HG03108 (cell line): ENCODE measurements at regions not wholly inside any gene's neighbourhood (a gene's known extent, or its start where the extent isn't known, plus 50 kb on each side); places are given as distances from the start of the nearest gene placed in this dataset.
"Not testable (repeated sequence)": the region's sequence is repeated elsewhere in the genome, so short reads cannot be mapped to it uniquely, and the experiment has no call there.

ENCODE experiments used
- ATAC-seq: cut with Tn5 transposase; IDR thresholded peaks from one replicate; pipeline ENCODE4 v1.9.1; 2021; ENCODE audit warnings: moderate library complexity; ENCODE audit not compliant: unreplicated experiment

- ATAC-seq: no peak
These were observed 369.1 kb downstream of the C16orf95 start for GRCh38 chr16:86948046-86948445.

GRCh38 chr16:86949116-86949515 lies 368.1 kb downstream of the C16orf95 start:
- ATAC-seq: no peak

GRCh38 chr16:86949630-86950029 lies 367.6 kb downstream of the C16orf95 start:
- ATAC-seq: no peak

GRCh38 chr16:86951041-86951822 lies 366.0 kb downstream of the C16orf95 start:
- no peak for ATAC-seq

- no peak for ATAC-seq
These were observed 365.2 kb downstream of the C16orf95 start for GRCh38 chr16:86951831-86952598.

- no peak for ATAC-seq
These were observed 364.4 kb downstream of the C16orf95 start for GRCh38 chr16:86952769-86953168.

- ATAC-seq: no peak
These were observed 363.4 kb downstream of the C16orf95 start for GRCh38 chr16:86953631-86954391.

- no peak for ATAC-seq
These were observed 361.9 kb downstream of the C16orf95 start for GRCh38 chr16:86955136-86955855.

- no peak for ATAC-seq
These were observed 360.8 kb downstream of the C16orf95 start for GRCh38 chr16:86956437-86956836.

GRCh38 chr16:86957662-86958198 lies 359.5 kb downstream of the C16orf95 start:
- not testable (repeated sequence) for ATAC-seq

GRCh38 chr16:86958423-86958822 lies 358.8 kb downstream of the C16orf95 start:
- no peak for ATAC-seq

- ATAC-seq: no peak
These were observed 358.0 kb downstream of the C16orf95 start for GRCh38 chr16:86959091-86959651.

GRCh38 chr16:86959729-86960128 lies 357.5 kb downstream of the C16orf95 start:
- no peak for ATAC-seq

GRCh38 chr16:86960266-86960665 lies 356.9 kb downstream of the C16orf95 start:
- ATAC-seq: no peak

GRCh38 chr16:86961171-86961601 lies 356.0 kb downstream of the C16orf95 start:
- ATAC-seq: no peak

- ATAC-seq: no peak
These were observed 354.9 kb downstream of the C16orf95 start for GRCh38 chr16:86962259-86962658.

- no peak for ATAC-seq
These were observed 354.3 kb downstream of the C16orf95 start for GRCh38 chr16:86962913-86963312.

GRCh38 chr16:86963600-86964575 lies 353.3 kb downstream of the C16orf95 start:
- ATAC-seq: no peak

GRCh38 chr16:86964796-86965241 lies 352.4 kb downstream of the C16orf95 start:
- no peak for ATAC-seq
